GM23338 (cell line): ENCODE measurements at regions not wholly inside any gene's neighbourhood (a gene's known extent, or its start where the extent isn't known, plus 50 kb on each side); places are given as distances from the start of the nearest gene placed in this dataset.

ENCODE experiments used
- EZH2 ChIP-seq: fragments of 200-600 bp; sonication (generic); IDR thresholded peaks from one replicate; pipeline ENCODE4 v1.8.0; 2017; ENCODE audit warnings: antibody characterized with exemption, mild to moderate bottlenecking, low read depth; ENCODE audit not compliant: unreplicated experiment
- NANOG ChIP-seq: IDR thresholded peaks from 2 replicates; pipeline ENCODE4 v1.6.1; 2016; ENCODE audit warnings: antibody characterized with exemption, borderline replicate concordance
- POLR2AphosphoS5 ChIP-seq: IDR thresholded peaks from 2 replicates; pipeline ENCODE4 v1.6.1; 2016; ENCODE audit warnings: antibody characterized with exemption, low read depth
- REST ChIP-seq: IDR thresholded peaks from one replicate; pipeline ENCODE4 v1.6.1; 2018; ENCODE audit warnings: antibody characterized with exemption; ENCODE audit not compliant: unreplicated experiment
- STAT1 ChIP-seq: IDR thresholded peaks from one replicate; pipeline ENCODE4 v1.6.1; 2016; ENCODE audit warnings: antibody characterized with exemption; ENCODE audit not compliant: unreplicated experiment
- ZNF331 ChIP-seq: fragments of 250-450 bp; sonication (Bioruptor Pico); IDR thresholded peaks from 2 replicates; pipeline ENCODE4 v1.5.0; 2020; ENCODE audit warnings: low read depth, mild to moderate bottlenecking, moderate library complexity
- ZNF462 ChIP-seq: fragments of 250-450 bp; sonication (Bioruptor Pico); IDR thresholded peaks from 2 replicates; pipeline ENCODE4 v1.5.0; 2020; ENCODE audit warnings: mild to moderate bottlenecking, moderate library complexity

GRCh38 chr5:56377573-56377972 lies 144.4 kb upstream of the ANKRD55 start (continued):
- TF ChIP-seq ZNF462 (CRISPR knock-in tag) (no peak), REST (no peak), POLR2AphosphoS5 (no peak), STAT1 (no peak), NANOG (no peak), EZH2 (no peak), ZNF331 (CRISPR knock-in tag) (no peak)
